Stimulated activated memory B cell treated with anti-CD40 and anti-IgM and Interleukin-4, amounts not matched to agents 10 μg/mL and 1 μg/mL and 100 μg/mL, for 72 hours (primary cell): ENCODE measurements at regions not wholly inside any gene's neighbourhood (a gene's known extent, or its start where the extent isn't known, plus 50 kb on each side); places are given as distances from the start of the nearest gene placed in this dataset.

Experiments
- ATAC-seq: fragments of 150-1000 bp; cut with Tn5 transposase; 2 replicates; pipeline ENCODE4 v1.10.0; 2021
- H3K27ac Mint-ChIP-seq: one replicate; pipeline ENCODE4 v1.8.0; 2022; ENCODE audit warnings: mild to moderate bottlenecking, mixed read lengths
- H3K27me3 Mint-ChIP-seq: one replicate; pipeline ENCODE4 v1.8.0; 2022; ENCODE audit warnings: mixed read lengths
- H3K36me3 Mint-ChIP-seq: one replicate; pipeline ENCODE4 v1.8.0; 2022; ENCODE audit warnings: mixed read lengths
- H3K4me1 Mint-ChIP-seq: one replicate; pipeline ENCODE4 v1.8.0; 2022; ENCODE audit warnings: mixed read lengths
- H3K4me3 Mint-ChIP-seq: one replicate; pipeline ENCODE4 v1.8.0; 2022; ENCODE audit warnings: mild to moderate bottlenecking, moderate library complexity, mixed read lengths
- H3K9me3 Mint-ChIP-seq: one replicate; pipeline ENCODE4 v1.8.0; 2022; ENCODE audit warnings: mixed read lengths

DNA sequence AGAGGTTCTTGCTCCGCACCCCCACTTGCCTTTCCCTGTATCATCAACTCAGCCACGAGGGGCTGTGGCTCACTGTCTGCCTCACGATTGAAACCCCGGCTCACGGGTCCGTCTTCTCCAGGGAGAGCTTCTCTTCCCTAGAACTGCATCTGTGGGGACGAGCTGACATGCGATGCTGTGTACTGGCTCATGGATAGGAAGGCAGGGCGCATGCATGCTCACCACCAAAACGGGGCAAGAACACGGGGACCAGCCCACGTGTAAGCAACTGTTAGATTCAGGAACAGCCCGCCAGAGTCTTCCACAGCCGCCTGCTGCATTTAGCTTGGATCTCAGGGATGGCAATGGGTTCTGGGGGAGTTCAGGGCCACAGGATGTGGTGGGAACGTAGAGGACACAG lies 275.9 kb upstream of the CDH4 start:
- no peaks in the 10 kb centered on the region for H3K4me1 Mint-ChIP-seq
- no peaks in the 10 kb centered on the region for H3K27me3 Mint-ChIP-seq
- no peak overlapping the region for H3K4me3 Mint-ChIP-seq
- H3K27ac Mint-ChIP-seq: no peak overlapping the region
- H3K36me3 Mint-ChIP-seq: no peaks in the 10 kb centered on the region
- peaks cover 15% of the 10 kb centered on the region for H3K9me3 Mint-ChIP-seq
- ATAC-seq: no peak

GRCh38 chr20:60976913-60977312 lies 275.1 kb upstream of the CDH4 start:
- peaks cover 15% of the 10 kb centered on the region for H3K9me3 Mint-ChIP-seq
- H3K27ac Mint-ChIP-seq: no peak overlapping the region
- H3K27me3 Mint-ChIP-seq: no peaks in the 10 kb centered on the region
- no peaks in the 10 kb centered on the region for H3K36me3 Mint-ChIP-seq
- no peak overlapping the region for H3K4me3 Mint-ChIP-seq
- no peak for ATAC-seq
- H3K4me1 Mint-ChIP-seq: no peaks in the 10 kb centered on the region

DNA sequence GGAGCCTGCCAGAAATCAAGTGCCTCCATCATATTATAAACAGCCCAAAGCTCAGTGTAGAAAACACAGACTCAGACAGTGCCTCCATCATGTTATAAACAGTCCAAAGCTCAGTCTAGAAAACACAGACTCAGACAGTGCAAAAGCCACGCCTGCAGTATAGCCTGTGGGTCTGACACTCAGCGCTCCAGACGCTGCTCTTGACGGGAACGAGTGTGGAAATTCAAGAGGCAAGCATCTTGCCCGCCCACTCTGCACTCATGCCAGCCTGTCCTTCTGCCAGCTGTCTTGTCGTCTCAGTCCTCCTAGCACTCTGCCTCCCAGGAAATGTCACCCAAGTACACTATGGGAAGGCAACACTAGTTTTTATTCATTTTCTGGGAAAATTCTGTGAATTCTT lies 274.2 kb upstream of the CDH4 start:
- no peaks in the 10 kb centered on the region for H3K27me3 Mint-ChIP-seq
- H3K4me1 Mint-ChIP-seq: no peaks in the 10 kb centered on the region
- H3K36me3 Mint-ChIP-seq: no peaks in the 10 kb centered on the region
- peaks cover 15% of the 10 kb centered on the region for H3K9me3 Mint-ChIP-seq
- H3K27ac Mint-ChIP-seq: no peak overlapping the region
- H3K4me3 Mint-ChIP-seq: no peak overlapping the region
- ATAC-seq: no peak

DNA sequence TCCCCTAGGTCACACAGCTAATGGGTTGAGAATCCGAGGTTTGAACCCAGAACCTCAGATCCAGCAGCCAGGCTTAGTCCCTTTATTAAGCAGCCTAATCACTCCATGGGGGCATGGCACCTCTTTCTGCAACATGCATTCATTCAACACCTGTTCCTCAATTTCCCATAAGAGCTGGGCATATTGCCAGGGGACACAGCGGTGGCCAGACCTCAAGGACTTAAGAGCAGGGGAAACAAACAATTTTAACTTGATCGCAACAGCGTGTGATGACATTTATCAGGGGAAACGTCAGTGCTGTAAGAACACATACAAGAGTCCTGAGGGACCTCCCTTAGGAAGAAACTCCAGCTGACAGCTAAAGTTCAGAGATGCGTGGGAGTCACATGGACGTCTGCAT lies 267.4 kb upstream of the CDH4 start:
- Mint-ChIP-seq H3K4me3 (no peak overlapping the region), H3K9me3 (peaks cover 22% of the 10 kb centered on the region), H3K4me1 (no peaks in the 10 kb centered on the region), H3K27me3 (no peaks in the 10 kb centered on the region), H3K27ac (no peak overlapping the region), H3K36me3 (no peaks in the 10 kb centered on the region)
- no peak for ATAC-seq

DNA sequence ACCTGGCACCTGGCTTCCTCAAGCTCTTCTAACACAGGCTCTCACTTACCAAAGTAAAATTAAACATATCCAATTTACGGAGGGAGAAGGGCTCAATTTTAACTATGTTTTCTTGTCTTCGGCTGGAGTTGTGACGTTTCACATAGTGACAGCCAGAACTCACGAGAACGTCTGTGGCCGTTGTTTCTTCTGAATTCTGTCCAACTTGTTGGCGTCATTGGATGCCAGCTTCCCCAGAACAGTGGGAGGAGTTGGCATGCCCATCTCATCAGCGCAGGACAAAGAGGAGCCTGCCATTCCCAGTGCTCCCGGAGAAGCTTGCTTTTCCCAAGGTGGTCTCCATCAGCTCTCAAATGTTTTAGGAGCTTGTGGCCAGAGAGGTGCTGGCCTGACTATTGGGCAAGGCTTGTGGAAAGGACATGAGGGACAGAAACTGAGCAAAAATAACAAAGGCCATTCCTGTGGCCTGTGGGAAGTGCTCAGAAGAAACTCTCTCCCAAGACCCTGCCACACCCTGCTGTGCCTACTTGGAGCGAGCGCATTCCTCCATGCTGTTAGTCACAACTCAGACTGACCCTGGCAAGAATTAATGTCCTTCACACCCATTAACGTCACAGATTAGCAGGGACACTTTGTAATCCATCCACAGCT lies 265.4 kb upstream of the CDH4 start:
- Mint-ChIP-seq H3K27me3 (no peaks in the 10 kb centered on the region), H3K36me3 (no peaks in the 10 kb centered on the region), H3K9me3 (peaks cover 14% of the 10 kb centered on the region), H3K27ac (no peak overlapping the region), H3K4me1 (no peaks in the 10 kb centered on the region), H3K4me3 (no peak overlapping the region)
- no peak for ATAC-seq

DNA sequence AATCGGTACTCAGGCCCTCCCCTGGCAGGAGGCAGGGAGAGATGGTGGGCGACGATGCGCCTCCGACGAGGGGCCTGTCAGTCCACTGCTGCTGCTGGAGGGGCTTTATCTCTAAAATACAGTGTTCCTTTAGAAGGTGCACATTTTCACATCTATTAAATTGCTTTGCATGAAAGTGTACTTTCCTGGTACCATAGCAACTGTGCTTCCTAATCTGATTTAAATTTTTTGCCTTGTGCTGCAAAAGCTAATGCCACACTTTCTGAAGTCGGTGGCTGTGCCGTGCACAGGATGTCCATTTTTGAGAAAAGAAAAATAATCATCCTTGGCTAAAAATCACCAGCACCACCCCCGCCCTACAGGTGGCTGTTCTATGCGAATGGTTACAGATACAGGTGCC lies 262.0 kb upstream of the CDH4 start:
- no peak for ATAC-seq
- Mint-ChIP-seq H3K4me3 (no peak overlapping the region), H3K36me3 (no peaks in the 10 kb centered on the region), H3K4me1 (no peaks in the 10 kb centered on the region), H3K27me3 (no peaks in the 10 kb centered on the region), H3K9me3 (peaks cover 16% of the 10 kb centered on the region), H3K27ac (no peak overlapping the region)

DNA sequence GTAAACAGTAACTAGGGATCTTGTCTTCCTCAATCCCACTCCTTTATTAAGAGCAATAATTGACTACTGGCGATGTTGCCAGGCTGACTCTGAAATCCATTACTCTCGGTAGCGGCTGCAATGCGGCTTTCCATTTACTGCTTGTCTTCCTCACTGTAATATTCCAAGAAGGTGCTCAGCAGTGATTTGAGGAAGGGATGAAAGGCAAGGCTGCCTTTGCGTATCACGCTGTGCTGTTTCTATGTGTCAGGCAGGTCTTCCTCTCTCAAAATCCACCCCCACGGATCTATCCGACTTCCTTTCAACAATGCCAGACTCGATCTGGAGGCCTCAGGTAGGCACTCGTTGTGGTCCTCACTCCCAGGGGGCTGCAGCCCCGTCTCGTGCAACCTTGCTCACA lies 261.4 kb upstream of the CDH4 start:
- Mint-ChIP-seq H3K4me3 (no peak overlapping the region), H3K4me1 (no peaks in the 10 kb centered on the region), H3K27ac (no peak overlapping the region), H3K9me3 (peaks cover 12% of the 10 kb centered on the region), H3K27me3 (no peaks in the 10 kb centered on the region), H3K36me3 (no peaks in the 10 kb centered on the region)
- no peak for ATAC-seq

- no peak overlapping the region for H3K27ac Mint-ChIP-seq
- H3K27me3 Mint-ChIP-seq: no peaks in the 10 kb centered on the region
- no peak for ATAC-seq
- peaks cover 6% of the 10 kb centered on the region for H3K9me3 Mint-ChIP-seq
- H3K36me3 Mint-ChIP-seq: no peaks in the 10 kb centered on the region
- no peak overlapping the region for H3K4me3 Mint-ChIP-seq
- H3K4me1 Mint-ChIP-seq: no peaks in the 10 kb centered on the region
Measured at GRCh38 chr20:60993433-60994044, 258.5 kb upstream of the CDH4 start.

GRCh38 chr20:60999250-60999649 lies 252.8 kb upstream of the CDH4 start:
- Mint-ChIP-seq H3K27me3 (no peaks in the 10 kb centered on the region), H3K27ac (no peak overlapping the region), H3K9me3 (peaks cover 3% of the 10 kb centered on the region), H3K4me1 (no peaks in the 10 kb centered on the region), H3K36me3 (no peaks in the 10 kb centered on the region), H3K4me3 (no peak overlapping the region)
- no peak for ATAC-seq

DNA sequence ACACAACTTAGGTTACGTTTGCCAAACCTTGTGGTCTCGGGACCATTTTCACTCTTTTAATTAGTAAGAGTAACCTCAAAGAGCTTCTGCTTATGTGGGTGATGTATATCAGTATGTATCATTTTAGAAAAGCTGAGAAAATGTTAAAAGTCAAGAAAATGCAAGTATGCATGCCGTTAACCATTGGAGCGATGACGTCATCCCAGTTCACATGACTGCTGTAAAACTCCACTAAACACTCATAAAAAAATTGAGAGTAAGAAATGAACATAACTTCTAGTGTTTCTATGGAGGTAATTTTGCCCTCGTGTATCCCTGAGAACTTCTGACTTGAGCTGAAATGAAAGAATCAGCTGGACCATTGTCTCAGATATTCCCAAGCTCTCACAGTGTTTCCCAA lies 250.0 kb upstream of the CDH4 start:
- Mint-ChIP-seq H3K36me3 (no peaks in the 10 kb centered on the region), H3K9me3 (peaks cover 5% of the 10 kb centered on the region), H3K27me3 (no peaks in the 10 kb centered on the region), H3K27ac (no peak overlapping the region), H3K4me3 (no peak overlapping the region), H3K4me1 (no peaks in the 10 kb centered on the region)
- no peak for ATAC-seq

DNA sequence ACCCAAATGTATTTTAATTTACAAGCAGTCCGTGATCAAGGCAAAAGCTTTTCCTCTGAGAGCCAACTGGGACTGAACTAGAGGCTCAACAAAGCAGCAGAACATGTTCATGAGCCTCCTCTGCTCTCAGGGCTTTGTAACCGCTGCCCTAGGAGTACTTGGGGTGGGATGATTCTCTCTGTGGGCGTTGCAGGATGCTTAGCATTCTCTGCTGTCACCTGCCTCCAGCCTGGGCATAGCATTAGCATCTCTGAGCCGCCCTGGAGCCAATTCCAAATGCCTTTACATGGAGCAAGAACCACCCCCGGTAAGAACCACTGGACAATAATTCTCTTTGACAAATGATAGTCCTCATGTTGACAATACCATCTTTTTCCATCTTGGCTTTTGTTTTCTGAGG lies 237.6 kb upstream of the CDH4 start:
- Mint-ChIP-seq H3K9me3 (peaks cover 4% of the 10 kb centered on the region), H3K36me3 (no peaks in the 10 kb centered on the region), H3K4me1 (no peaks in the 10 kb centered on the region), H3K27ac (no peak overlapping the region), H3K27me3 (no peaks in the 10 kb centered on the region), H3K4me3 (no peak overlapping the region)
- ATAC-seq: no peak

- no peaks in the 10 kb centered on the region for H3K27me3 Mint-ChIP-seq
- no peaks in the 10 kb centered on the region for H3K36me3 Mint-ChIP-seq
- peaks cover 4% of the 10 kb centered on the region for H3K9me3 Mint-ChIP-seq
- no peak for ATAC-seq
- no peak overlapping the region for H3K27ac Mint-ChIP-seq
- no peak overlapping the region for H3K4me3 Mint-ChIP-seq
- no peaks in the 10 kb centered on the region for H3K4me1 Mint-ChIP-seq
Measured at GRCh38 chr20:61015602-61016001, 236.5 kb upstream of the CDH4 start.

- no peak overlapping the region for H3K27ac Mint-ChIP-seq
Measured at GRCh38 chr20:61019322-61019721, 232.7 kb upstream of the CDH4 start.

DNA sequence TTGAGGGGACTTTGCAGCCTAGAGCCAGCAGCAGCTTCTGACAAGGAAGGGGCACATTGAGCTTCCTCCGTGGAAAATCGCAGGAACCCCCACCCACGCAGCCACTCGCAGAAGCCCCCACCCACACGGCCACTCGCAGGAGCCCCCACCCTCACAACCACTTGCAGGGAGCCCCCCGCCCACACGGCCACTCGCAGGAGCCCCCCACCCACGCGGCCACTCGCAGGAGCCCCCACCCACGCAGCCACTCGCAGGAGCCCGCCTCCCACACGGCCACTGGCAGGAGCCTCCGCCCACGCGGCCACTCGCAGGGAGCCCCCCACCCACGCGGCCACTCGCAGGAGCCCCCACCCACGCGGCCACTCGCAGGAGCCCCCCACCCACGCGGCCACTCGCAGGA lies 228.4 kb upstream of the CDH4 start:
- no peaks in the 10 kb centered on the region for H3K27me3 Mint-ChIP-seq
- H3K4me3 Mint-ChIP-seq: no peak overlapping the region
- no peak overlapping the region for H3K27ac Mint-ChIP-seq
- no peak for ATAC-seq
- no peaks in the 10 kb centered on the region for H3K4me1 Mint-ChIP-seq
- H3K36me3 Mint-ChIP-seq: no peaks in the 10 kb centered on the region
- peaks cover 6% of the 10 kb centered on the region for H3K9me3 Mint-ChIP-seq

More at GRCh38 chr20:61019322-61019721, 232.7 kb upstream of the CDH4 start:
- Mint-ChIP-seq H3K36me3 (no peaks in the 10 kb centered on the region), H3K27me3 (no peaks in the 10 kb centered on the region), H3K4me3 (no peak overlapping the region), H3K9me3 (peaks cover 4% of the 10 kb centered on the region), H3K4me1 (no peaks in the 10 kb centered on the region)
- no peak for ATAC-seq

- Mint-ChIP-seq H3K36me3 (no peaks in the 10 kb centered on the region), H3K4me3 (no peak overlapping the region), H3K27me3 (no peaks in the 10 kb centered on the region), H3K4me1 (no peaks in the 10 kb centered on the region), H3K9me3 (peaks cover 4% of the 10 kb centered on the region), H3K27ac (no peak overlapping the region)
- no peak for ATAC-seq
Measured at GRCh38 chr20:61024390-61024789, 227.7 kb upstream of the CDH4 start.

- H3K36me3 Mint-ChIP-seq: no peaks in the 10 kb centered on the region
- no peaks in the 10 kb centered on the region for H3K27me3 Mint-ChIP-seq
- H3K27ac Mint-ChIP-seq: no peak overlapping the region
- no peak for ATAC-seq
- no peaks in the 10 kb centered on the region for H3K4me1 Mint-ChIP-seq
- H3K9me3 Mint-ChIP-seq: peaks cover 7% of the 10 kb centered on the region
- H3K4me3 Mint-ChIP-seq: no peak overlapping the region
Measured at GRCh38 chr20:61025536-61025935, 226.5 kb upstream of the CDH4 start.
